HG03135 (cell line): ENCODE measurements at regions not wholly inside any gene's neighbourhood (a gene's known extent, or its start where the extent isn't known, plus 50 kb on each side); places are given as distances from the start of the nearest gene placed in this dataset.
"Not testable (repeated sequence)": the region's sequence is repeated elsewhere in the genome, so short reads cannot be mapped to it uniquely, and the experiment has no call there.

Experiments
- ATAC-seq: cut with Tn5 transposase; IDR thresholded peaks from one replicate; pipeline ENCODE4 v1.9.1; 2021; ENCODE audit warnings: mild to moderate bottlenecking, moderate library complexity; ENCODE audit not compliant: unreplicated experiment

GRCh38 chr15:39260391-39260790 is 320.5 kb upstream of the THBS1 start:
- no peak for ATAC-seq

GRCh38 chr15:39260791-39261190 is 320.1 kb upstream of the THBS1 start:
- no peak for ATAC-seq

GRCh38 chr15:39261397-39262183 is 319.3 kb upstream of the THBS1 start:
- ATAC-seq = not testable (repeated sequence)

- not testable (repeated sequence) for ATAC-seq
These were observed 317.7 kb upstream of the THBS1 start for GRCh38 chr15:39262995-39263772.

- no peak for ATAC-seq
These were observed 315.6 kb upstream of the THBS1 start for GRCh38 chr15:39265261-39265660.

GRCh38 chr15:39266890-39267289 is 314.0 kb upstream of the THBS1 start:
- no peak for ATAC-seq

GRCh38 chr15:39267685-39268084 is 313.2 kb upstream of the THBS1 start:
- ATAC-seq = no peak

- ATAC-seq = no peak
These were observed 311.5 kb upstream of the THBS1 start for GRCh38 chr15:39269352-39269751.

GRCh38 chr15:39269821-39270220 is 311.1 kb upstream of the THBS1 start:
- no peak for ATAC-seq

- ATAC-seq = no peak
These were observed 310.5 kb upstream of the THBS1 start for GRCh38 chr15:39270221-39270855.

- no peak for ATAC-seq
These were observed 309.9 kb upstream of the THBS1 start for GRCh38 chr15:39270934-39271333.

- ATAC-seq = no peak
These were observed 308.0 kb upstream of the THBS1 start for GRCh38 chr15:39272901-39273300.

- ATAC-seq = no peak
These were observed 307.0 kb upstream of the THBS1 start for GRCh38 chr15:39273717-39274411.

GRCh38 chr15:39275066-39275465 is 305.8 kb upstream of the THBS1 start:
- ATAC-seq = no peak

GRCh38 chr15:39279311-39279710 is 301.6 kb upstream of the THBS1 start:
- ATAC-seq = no peak

GRCh38 chr15:39281094-39281493 is 299.8 kb upstream of the THBS1 start:
- ATAC-seq = no peak

- no peak for ATAC-seq
These were observed 298.1 kb upstream of the THBS1 start for GRCh38 chr15:39282663-39283208.

GRCh38 chr15:39283531-39283930 is 297.3 kb upstream of the THBS1 start:
- ATAC-seq = no peak

- no peak for ATAC-seq
These were observed 295.8 kb upstream of the THBS1 start for GRCh38 chr15:39285071-39285470.

- ATAC-seq = no peak
These were observed 295.2 kb upstream of the THBS1 start for GRCh38 chr15:39285663-39286062.

- ATAC-seq = no peak
These were observed 294.2 kb upstream of the THBS1 start for GRCh38 chr15:39286706-39287105.
